Endothelial cell of umbilical vein (primary cell): ENCODE measurements at regions not wholly inside any gene's neighbourhood (a gene's known extent, or its start where the extent isn't known, plus 50 kb on each side); places are given as distances from the start of the nearest gene placed in this dataset.

Source experiments
- BruUV-seq: library from RNA; stranded (reverse); fragments of 400-500 nt; replicated peaks from 2 replicates; lab custom pipeline; 2021; lab: Mats Ljungman, UMichigan
- CTCF ChIA-PET: fragments of 300-600, 350-600 bp; sonication (Branson Sonifier 250); formaldehyde crosslinking; loops from one replicate; lab custom pipeline; 2021; ENCODE audit warnings: antibody characterized with exemption, inconsistent platforms; lab: Charles Lee
- POLR2A ChIA-PET: fragments of 300-600, 350-600 bp; sonication (Branson Sonifier 250); formaldehyde crosslinking; loops from one replicate; lab custom pipeline; 2021; ENCODE audit warnings: antibody characterized with exemption, inconsistent platforms; lab: Charles Lee
- DNase-seq: peaks from one replicate; pipeline ENCODE4 v3.0.0-alpha.2; 2011; ENCODE audit warnings: low read depth, low spot score
- FAIRE-seq: peaks from 2 replicates; lab custom pipeline; 2011; peaks lifted over from hg19 to GRCh38; lab: Jason Lieb, UNC
- H2AFZ ChIP-seq: 2 replicates; pipeline ENCODE4 v1.6.0; 2012; ENCODE audit warnings: low read depth, low read length, control low read depth, inconsistent platforms
- H3K27ac ChIP-seq: 2 replicates; pipeline ENCODE4 v1.5.1; 2011; ENCODE audit warnings: low read depth, mild to moderate bottlenecking, control low read depth, low read length, moderate library complexity; ENCODE audit not compliant: insufficient read depth
- H3K27me3 ChIP-seq, 2 experiments: 2 replicates each; pipeline versions ENCODE4 v1.6.0 to v1.6.1; 2011; ENCODE audit warnings: low read length in 2 of 2, mixed read lengths in 1 of 2; ENCODE audit not compliant: control insufficient read depth in 2 of 2, insufficient read depth in 2 of 2
- H3K36me3 ChIP-seq, 2 experiments: 2 replicates in 1 of 2; 3 replicates in 1 of 2; pipeline ENCODE4 v1.5.1; 2011; ENCODE audit warnings: low read length in 2 of 2, mild to moderate bottlenecking in 1 of 2, moderate library complexity in 1 of 2; ENCODE audit not compliant: control insufficient read depth in 2 of 2, insufficient read depth in 2 of 2; ENCODE audit errors: extremely low read depth in 1 of 2
- H3K4me1 ChIP-seq: 3 replicates; pipeline ENCODE4 v1.5.1; 2011; ENCODE audit warnings: mild to moderate bottlenecking, low read length; ENCODE audit not compliant: control insufficient read depth, insufficient read depth; ENCODE audit errors: extremely low read depth
- H3K4me2 ChIP-seq: 2 replicates; pipeline ENCODE4 v1.6.1; 2011; ENCODE audit warnings: low read length, control low read depth, mixed read lengths; ENCODE audit not compliant: insufficient read depth
- H3K4me3 ChIP-seq, 3 experiments: fragments of 200-600 bp in 1 of 3; sonication (generic), shearing (Covaris generic) in 1 of 3; replicated peaks in 1 of 3; 2 replicates each; pipeline ENCODE4 v1.5.1; 2011 to 2016; ENCODE audit warnings: control low read depth in 3 of 3, low read length in 3 of 3, mild to moderate bottlenecking in 2 of 3, inconsistent platforms in 1 of 3, low read depth in 1 of 3, moderate library complexity in 1 of 3; ENCODE audit not compliant: insufficient read depth in 1 of 3
- H3K79me2 ChIP-seq: 2 replicates; pipeline ENCODE4 v1.6.0; 2012; ENCODE audit warnings: low read length, inconsistent platforms; ENCODE audit not compliant: control insufficient read depth, insufficient read depth
- H3K9ac ChIP-seq: replicated peaks from 2 replicates; pipeline ENCODE3; 2011; ENCODE audit warnings: low read length, control low read depth; ENCODE audit not compliant: insufficient read depth; ENCODE audit errors: extremely low read depth
- H3K9me1 ChIP-seq: replicated peaks from 3 replicates; pipeline ENCODE4 v1.6.0; 2011; ENCODE audit warnings: mild to moderate bottlenecking, low read length; ENCODE audit not compliant: control insufficient read depth, insufficient read depth; ENCODE audit errors: extremely low read depth
- H3K9me3 ChIP-seq: replicated peaks from 2 replicates; pipeline ENCODE4 v1.5.1; 2012; ENCODE audit warnings: low read length, inconsistent platforms; ENCODE audit not compliant: control insufficient read depth, insufficient read depth
- H4K20me1 ChIP-seq: replicated peaks from 2 replicates; pipeline ENCODE3; 2011; ENCODE audit warnings: mild to moderate bottlenecking, low read length; ENCODE audit not compliant: control insufficient read depth, insufficient read depth; ENCODE audit errors: extremely low read depth
- EZH2 ChIP-seq: IDR thresholded peaks from 2 replicates; pipeline ENCODE4 v1.6.1; 2012; ENCODE audit warnings: borderline replicate concordance, low read depth, mild to moderate bottlenecking, moderate library complexity, low read length, inconsistent platforms; ENCODE audit not compliant: severe bottlenecking
- FOS ChIP-seq: IDR thresholded peaks from 2 replicates; pipeline ENCODE4 v1.6.1; 2011; ENCODE audit warnings: mild to moderate bottlenecking, low read length, moderate library complexity, borderline replicate concordance; ENCODE audit not compliant: insufficient read depth
- GATA2 ChIP-seq: IDR thresholded peaks from 2 replicates; pipeline ENCODE4 v1.7.0; 2011; ENCODE audit warnings: low read depth, mild to moderate bottlenecking, moderate library complexity, mixed read lengths, low read length; ENCODE audit not compliant: insufficient read length, insufficient read depth
- JUN ChIP-seq: IDR thresholded peaks from 2 replicates; pipeline ENCODE4 v1.6.1; 2011; ENCODE audit warnings: borderline replicate concordance, low read depth; ENCODE audit not compliant: insufficient read length, insufficient read depth
- MYC ChIP-seq: IDR thresholded peaks from one replicate; pipeline ENCODE4 v1.6.1; 2011; ENCODE audit warnings: mild to moderate bottlenecking, low read depth, low read length
- POLR2A ChIP-seq: IDR thresholded peaks from 2 replicates; pipeline ENCODE4 v1.6.1; 2012; ENCODE audit warnings: low read depth, mild to moderate bottlenecking, control low read depth, low read length
- POLR2AphosphoS5 ChIP-seq: IDR thresholded peaks from 2 replicates; pipeline ENCODE4 v1.6.1; 2012; ENCODE audit warnings: low read depth, mild to moderate bottlenecking, control low read depth, low read length, moderate library complexity; ENCODE audit not compliant: insufficient read depth
- dilution Hi-C: fragments of 300-500 bp; cut with MboI; formaldehyde crosslinking; loops from one replicate; pipeline ENCODE4 v1.15.0; 2019; ENCODE audit warnings: low sequenced_read_pairs; ENCODE audit not compliant: extremely low pct_ligation_motif_present
- intact Hi-C: fragments of 100-400 bp; cut with micrococcal nuclease; formaldehyde crosslinking; loops from one replicate; pipeline ENCODE4 v1.10.0; 2022
- TF ChIP-seq, protein P1 (sequence below), 2 donors: IDR thresholded peaks; 1 replicate in 1 of 2; 2 replicates in 1 of 2; pipeline ENCODE4 v1.5.1; 2011; ENCODE audit warnings: low read length in 2 of 2, mild to moderate bottlenecking in 2 of 2, moderate library complexity in 2 of 2, control low read depth in 1 of 2, inconsistent platforms in 1 of 2, low read depth in 1 of 2; ENCODE audit not compliant: insufficient read depth in 1 of 2; ENCODE audit errors: extremely low read depth in 1 of 2
- TF ChIP-seq, protein P2 (sequence below): IDR thresholded peaks from 2 replicates; pipeline ENCODE4 v1.6.1; 2011; ENCODE audit not compliant: insufficient read depth, insufficient read length

DNA sequence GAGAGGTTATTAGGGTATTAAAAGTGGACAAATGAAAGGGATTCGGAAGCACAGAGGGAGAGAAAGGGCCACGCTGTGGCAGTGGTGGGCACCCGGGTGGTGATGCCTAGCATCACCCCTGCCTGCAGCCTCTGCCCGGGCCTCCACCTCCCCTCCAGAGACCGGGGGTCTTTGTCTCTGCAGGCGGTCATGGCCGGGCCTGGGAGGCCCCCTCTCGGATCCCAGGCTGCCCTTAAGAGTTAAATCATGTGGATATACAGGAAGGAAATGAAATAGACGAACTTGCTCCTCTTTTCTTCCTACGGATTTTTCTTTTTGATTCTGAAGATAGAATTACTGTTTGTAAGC lies 319.6 kb downstream of the ZNF536 start:
- H3K4me3 ChIP-seq: no peak overlapping the region
- no peaks in the 10 kb centered on the region for H3K9me1 ChIP-seq
- DNase-seq: no peak
- H4K20me1 ChIP-seq: no peaks in the 10 kb centered on the region
- no peak overlapping the region for H3K27ac ChIP-seq
- no TSS peak for BruUV-seq
- ChIA-PET POLR2A (no interaction called here), CTCF (no interaction called here)
- no peaks in the 10 kb centered on the region for H3K79me2 ChIP-seq
- H3K27me3 ChIP-seq: no peaks in the 10 kb centered on the region
- TF ChIP-seq POLR2AphosphoS5 (no peak), EZH2 (no peak), MYC (no peak), POLR2A (no peak), FOS (no peak), GATA2 (no peak), JUN (no peak)
- TF ChIP-seq, protein P1, sequence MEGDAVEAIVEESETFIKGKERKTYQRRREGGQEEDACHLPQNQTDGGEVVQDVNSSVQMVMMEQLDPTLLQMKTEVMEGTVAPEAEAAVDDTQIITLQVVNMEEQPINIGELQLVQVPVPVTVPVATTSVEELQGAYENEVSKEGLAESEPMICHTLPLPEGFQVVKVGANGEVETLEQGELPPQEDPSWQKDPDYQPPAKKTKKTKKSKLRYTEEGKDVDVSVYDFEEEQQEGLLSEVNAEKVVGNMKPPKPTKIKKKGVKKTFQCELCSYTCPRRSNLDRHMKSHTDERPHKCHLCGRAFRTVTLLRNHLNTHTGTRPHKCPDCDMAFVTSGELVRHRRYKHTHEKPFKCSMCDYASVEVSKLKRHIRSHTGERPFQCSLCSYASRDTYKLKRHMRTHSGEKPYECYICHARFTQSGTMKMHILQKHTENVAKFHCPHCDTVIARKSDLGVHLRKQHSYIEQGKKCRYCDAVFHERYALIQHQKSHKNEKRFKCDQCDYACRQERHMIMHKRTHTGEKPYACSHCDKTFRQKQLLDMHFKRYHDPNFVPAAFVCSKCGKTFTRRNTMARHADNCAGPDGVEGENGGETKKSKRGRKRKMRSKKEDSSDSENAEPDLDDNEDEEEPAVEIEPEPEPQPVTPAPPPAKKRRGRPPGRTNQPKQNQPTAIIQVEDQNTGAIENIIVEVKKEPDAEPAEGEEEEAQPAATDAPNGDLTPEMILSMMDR (IDR thresholded peaks at IDR 0.05; ENCODE audit: extremely low read depth in 1 of 2, insufficient read depth in 1 of 2, low read depth in 1 of 2, low read length in 2 of 2): no peak
- TF ChIP-seq, protein P2, sequence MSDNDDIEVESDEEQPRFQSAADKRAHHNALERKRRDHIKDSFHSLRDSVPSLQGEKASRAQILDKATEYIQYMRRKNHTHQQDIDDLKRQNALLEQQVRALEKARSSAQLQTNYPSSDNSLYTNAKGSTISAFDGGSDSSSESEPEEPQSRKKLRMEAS: no peak
- H3K4me2 ChIP-seq: no peak overlapping the region
- no peak overlapping the region for H2AFZ ChIP-seq
- H3K36me3 ChIP-seq: no peaks in the 10 kb centered on the region
- dilution Hi-C loops: no loop called here
- no peaks in the 10 kb centered on the region for H3K4me1 ChIP-seq
- no peaks in the 10 kb centered on the region for H3K9me3 ChIP-seq
- intact Hi-C loops: no loop called here
- no peak for FAIRE-seq
- no peak overlapping the region for H3K9ac ChIP-seq
